HL-60 (cell line): ENCODE measurements at regions not wholly inside any gene's neighbourhood (a gene's known extent, or its start where the extent isn't known, plus 50 kb on each side); places are given as distances from the start of the nearest gene placed in this dataset.

ENCODE experiments used
- GABPA ChIP-seq: IDR thresholded peaks from 2 replicates; pipeline ENCODE4 v1.6.1; 2012; ENCODE audit warnings: low read depth
- SPI1 ChIP-seq: IDR thresholded peaks from 2 replicates; pipeline ENCODE4 v1.6.1; 2012; ENCODE audit warnings: low read depth, mild to moderate bottlenecking, borderline replicate concordance
- TF ChIP-seq, protein P1 (sequence below): IDR thresholded peaks from one replicate; pipeline ENCODE4 v1.5.1; 2011; ENCODE audit warnings: low read length, control low read depth, inconsistent platforms; ENCODE audit not compliant: insufficient read depth

DNA sequence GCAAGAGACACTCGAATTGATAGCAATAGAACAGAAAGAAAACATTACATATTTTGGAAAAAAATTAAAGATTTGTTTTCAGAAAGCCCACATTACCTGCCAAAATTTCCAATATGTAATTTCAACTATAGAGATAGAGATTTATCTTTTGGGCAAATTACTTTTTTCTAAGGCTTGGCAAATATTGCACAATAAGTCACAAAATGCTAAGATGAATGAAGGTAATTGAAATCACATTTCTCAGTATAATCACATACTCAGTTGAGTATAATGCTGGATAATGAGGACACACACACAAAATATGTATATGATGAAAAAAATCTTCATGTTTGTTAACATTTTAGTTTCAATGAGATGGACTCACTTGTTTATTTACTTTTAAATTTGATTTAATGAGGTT, 189.2 kb upstream of the STXBP6 start:
- TF ChIP-seq, protein P1, sequence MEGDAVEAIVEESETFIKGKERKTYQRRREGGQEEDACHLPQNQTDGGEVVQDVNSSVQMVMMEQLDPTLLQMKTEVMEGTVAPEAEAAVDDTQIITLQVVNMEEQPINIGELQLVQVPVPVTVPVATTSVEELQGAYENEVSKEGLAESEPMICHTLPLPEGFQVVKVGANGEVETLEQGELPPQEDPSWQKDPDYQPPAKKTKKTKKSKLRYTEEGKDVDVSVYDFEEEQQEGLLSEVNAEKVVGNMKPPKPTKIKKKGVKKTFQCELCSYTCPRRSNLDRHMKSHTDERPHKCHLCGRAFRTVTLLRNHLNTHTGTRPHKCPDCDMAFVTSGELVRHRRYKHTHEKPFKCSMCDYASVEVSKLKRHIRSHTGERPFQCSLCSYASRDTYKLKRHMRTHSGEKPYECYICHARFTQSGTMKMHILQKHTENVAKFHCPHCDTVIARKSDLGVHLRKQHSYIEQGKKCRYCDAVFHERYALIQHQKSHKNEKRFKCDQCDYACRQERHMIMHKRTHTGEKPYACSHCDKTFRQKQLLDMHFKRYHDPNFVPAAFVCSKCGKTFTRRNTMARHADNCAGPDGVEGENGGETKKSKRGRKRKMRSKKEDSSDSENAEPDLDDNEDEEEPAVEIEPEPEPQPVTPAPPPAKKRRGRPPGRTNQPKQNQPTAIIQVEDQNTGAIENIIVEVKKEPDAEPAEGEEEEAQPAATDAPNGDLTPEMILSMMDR = no peak
- TF ChIP-seq GABPA (no peak), SPI1 (no peak)
